ENCODE measurements at regions not wholly inside any gene's neighbourhood (a gene's known extent, or its start where the extent isn't known, plus 50 kb on each side); places are given as distances from the start of the nearest gene placed in this dataset.

GRCh38 chr7:51477323-51477722 is 160.7 kb upstream of the COBL start:
- no peak overlapping the region for H3K4me3 Mint-ChIP-seq
- H3K4me1 Mint-ChIP-seq (ENCODE audit: low read depth): no peaks in the 10 kb centered on the region
- ATAC-seq: no peak
- DNase-seq: no peak
- H3K36me3 Mint-ChIP-seq (ENCODE audit: insufficient read depth): no peaks in the 10 kb centered on the region
- H3K9me3 Mint-ChIP-seq: no peaks in the 10 kb centered on the region
- peaks cover 2% of the 10 kb centered on the region for H3K27me3 Mint-ChIP-seq (ENCODE audit: low read depth)

GRCh38 chr7:51476026-51476425 is 159.4 kb upstream of the COBL start:
- H3K4me3 Mint-ChIP-seq: no peak overlapping the region
- H3K27me3 Mint-ChIP-seq (ENCODE audit: low read depth): peaks cover 10% of the 10 kb centered on the region
- DNase-seq: no peak
- ATAC-seq: no peak
- no peaks in the 10 kb centered on the region for H3K36me3 Mint-ChIP-seq (ENCODE audit: insufficient read depth)
- no peaks in the 10 kb centered on the region for H3K9me3 Mint-ChIP-seq
- no peaks in the 10 kb centered on the region for H3K4me1 Mint-ChIP-seq (ENCODE audit: low read depth)

- no peak for ATAC-seq
- H3K4me3 Mint-ChIP-seq: no peak overlapping the region
- H3K4me1 Mint-ChIP-seq (ENCODE audit: low read depth): no peaks in the 10 kb centered on the region
Observed at GRCh38 chr7:51472873-51473272, 156.3 kb upstream of the COBL start.

GRCh38 chr7:51471981-51472296 is 155.3 kb upstream of the COBL start:
- peaks cover 3% of the 10 kb centered on the region for H3K4me1 Mint-ChIP-seq (ENCODE audit: low read depth)

More at GRCh38 chr7:51472873-51473272, 156.3 kb upstream of the COBL start:
- Mint-ChIP-seq H3K9me3 (no peaks in the 10 kb centered on the region), H3K27me3 (ENCODE audit: low read depth) (peaks cover 16% of the 10 kb centered on the region), H3K36me3 (ENCODE audit: insufficient read depth) (no peaks in the 10 kb centered on the region)
- no peak for DNase-seq

GRCh38 chr7:51471210-51471980 is 154.8 kb upstream of the COBL start:
- Mint-ChIP-seq H3K4me1 (ENCODE audit: low read depth) (peaks cover 3% of the 10 kb centered on the region), H3K9me3 (no peaks in the 10 kb centered on the region), H3K36me3 (ENCODE audit: insufficient read depth) (no peaks in the 10 kb centered on the region), H3K4me3 (no peak overlapping the region), H3K27me3 (ENCODE audit: low read depth) (peaks cover 16% of the 10 kb centered on the region)
- ATAC-seq: peak; percentile 35 to 54
- DNase-seq: no peak

More at GRCh38 chr7:51471981-51472296, 155.3 kb upstream of the COBL start:
- Mint-ChIP-seq H3K9me3 (no peaks in the 10 kb centered on the region), H3K4me3 (no peak overlapping the region), H3K36me3 (ENCODE audit: insufficient read depth) (no peaks in the 10 kb centered on the region), H3K27me3 (ENCODE audit: low read depth) (peaks cover 16% of the 10 kb centered on the region)
- ATAC-seq (no peak), DNase-seq (no peak)

GRCh38 chr7:51467384-51468017 is 150.9 kb upstream of the COBL start:
- Mint-ChIP-seq H3K36me3 (ENCODE audit: insufficient read depth) (no peaks in the 10 kb centered on the region), H3K27me3 (ENCODE audit: low read depth) (peaks cover 14% of the 10 kb centered on the region), H3K4me1 (ENCODE audit: low read depth) (peaks cover 3% of the 10 kb centered on the region), H3K4me3 (no peak overlapping the region), H3K9me3 (no peaks in the 10 kb centered on the region)
- DNase-seq (no peak), ATAC-seq (no peak)

GRCh38 chr7:51459809-51460208 is 143.2 kb upstream of the COBL start:
- ATAC-seq: no peak
- DNase-seq: no peak
- H3K9me3 Mint-ChIP-seq: no peaks in the 10 kb centered on the region
- H3K36me3 Mint-ChIP-seq (ENCODE audit: insufficient read depth): no peaks in the 10 kb centered on the region
- H3K4me3 Mint-ChIP-seq: no peak overlapping the region
- H3K27me3 Mint-ChIP-seq (ENCODE audit: low read depth): no peaks in the 10 kb centered on the region
- H3K4me1 Mint-ChIP-seq (ENCODE audit: low read depth): no peaks in the 10 kb centered on the region

GRCh38 chr7:51458693-51459092 is 142.1 kb upstream of the COBL start:
- Mint-ChIP-seq H3K27me3 (ENCODE audit: low read depth) (no peaks in the 10 kb centered on the region), H3K4me1 (ENCODE audit: low read depth) (no peaks in the 10 kb centered on the region), H3K4me3 (no peak overlapping the region), H3K9me3 (no peaks in the 10 kb centered on the region), H3K36me3 (ENCODE audit: insufficient read depth) (no peaks in the 10 kb centered on the region)
- no peak for ATAC-seq
- no peak for DNase-seq

GRCh38 chr7:51457079-51457478 is 140.5 kb upstream of the COBL start:
- Mint-ChIP-seq H3K9me3 (no peaks in the 10 kb centered on the region), H3K4me3 (no peak overlapping the region), H3K4me1 (ENCODE audit: low read depth) (no peaks in the 10 kb centered on the region), H3K36me3 (ENCODE audit: insufficient read depth) (no peaks in the 10 kb centered on the region), H3K27me3 (ENCODE audit: low read depth) (no peaks in the 10 kb centered on the region)
- no peak for DNase-seq
- ATAC-seq: no peak

- no peaks in the 10 kb centered on the region for H3K9me3 Mint-ChIP-seq
- no peaks in the 10 kb centered on the region for H3K27me3 Mint-ChIP-seq (ENCODE audit: low read depth)
- DNase-seq: no peak
- H3K4me1 Mint-ChIP-seq (ENCODE audit: low read depth): no peaks in the 10 kb centered on the region
- ATAC-seq: no peak
- H3K4me3 Mint-ChIP-seq: no peak overlapping the region
- H3K36me3 Mint-ChIP-seq (ENCODE audit: insufficient read depth): no peaks in the 10 kb centered on the region
Observed at GRCh38 chr7:51456431-51457060, 139.9 kb upstream of the COBL start.

- no peaks in the 10 kb centered on the region for H3K4me1 Mint-ChIP-seq (ENCODE audit: low read depth)
- DNase-seq (no peak), ATAC-seq (no peak)
- no peaks in the 10 kb centered on the region for H3K27me3 Mint-ChIP-seq (ENCODE audit: low read depth)
- H3K4me3 Mint-ChIP-seq: no peak overlapping the region
- no peaks in the 10 kb centered on the region for H3K9me3 Mint-ChIP-seq
- no peaks in the 10 kb centered on the region for H3K36me3 Mint-ChIP-seq (ENCODE audit: insufficient read depth)
Observed at GRCh38 chr7:51455948-51456347, 139.3 kb upstream of the COBL start.

GRCh38 chr7:51455513-51455912 is 138.9 kb upstream of the COBL start:
- Mint-ChIP-seq H3K27me3 (ENCODE audit: low read depth) (no peaks in the 10 kb centered on the region), H3K36me3 (ENCODE audit: insufficient read depth) (no peaks in the 10 kb centered on the region), H3K4me3 (no peak overlapping the region), H3K4me1 (ENCODE audit: low read depth) (no peaks in the 10 kb centered on the region), H3K9me3 (no peaks in the 10 kb centered on the region)
- DNase-seq (no peak), ATAC-seq (no peak)

- H3K4me1 Mint-ChIP-seq (ENCODE audit: low read depth): no peaks in the 10 kb centered on the region
- no peaks in the 10 kb centered on the region for H3K36me3 Mint-ChIP-seq (ENCODE audit: insufficient read depth)
- no peak overlapping the region for H3K4me3 Mint-ChIP-seq
Observed at GRCh38 chr7:51455086-51455485, 138.5 kb upstream of the COBL start.

GRCh38 chr7:51452694-51453093 is 136.1 kb upstream of the COBL start:
- no peak for ATAC-seq
- Mint-ChIP-seq H3K27me3 (ENCODE audit: low read depth) (peaks cover 1% of the 10 kb centered on the region), H3K4me3 (no peak overlapping the region), H3K36me3 (ENCODE audit: insufficient read depth) (no peaks in the 10 kb centered on the region), H3K4me1 (ENCODE audit: low read depth) (no peaks in the 10 kb centered on the region), H3K9me3 (peaks cover under 1% of the 10 kb centered on the region)
- no peak for DNase-seq

More at GRCh38 chr7:51455086-51455485, 138.5 kb upstream of the COBL start:
- ATAC-seq (no peak), DNase-seq (no peak)
- H3K9me3 Mint-ChIP-seq: no peaks in the 10 kb centered on the region
- no peaks in the 10 kb centered on the region for H3K27me3 Mint-ChIP-seq (ENCODE audit: low read depth)

Data from activated T-cell treated with anti-CD3 and anti-CD28 coated beads, Interleukin-2, amount 50 U/mL, for 4 hours (primary cell).